HG02852 (cell line): ENCODE measurements at regions not wholly inside any gene's neighbourhood (a gene's known extent, or its start where the extent isn't known, plus 50 kb on each side); places are given as distances from the start of the nearest gene placed in this dataset.
"Not testable (repeated sequence)": the region's sequence is repeated elsewhere in the genome, so short reads cannot be mapped to it uniquely, and the experiment has no call there.

Experiments used
- ATAC-seq: cut with Tn5 transposase; IDR thresholded peaks from one replicate; pipeline ENCODE4 v1.9.1; 2021; ENCODE audit warnings: mild to moderate bottlenecking, moderate library complexity; ENCODE audit not compliant: unreplicated experiment

DNA sequence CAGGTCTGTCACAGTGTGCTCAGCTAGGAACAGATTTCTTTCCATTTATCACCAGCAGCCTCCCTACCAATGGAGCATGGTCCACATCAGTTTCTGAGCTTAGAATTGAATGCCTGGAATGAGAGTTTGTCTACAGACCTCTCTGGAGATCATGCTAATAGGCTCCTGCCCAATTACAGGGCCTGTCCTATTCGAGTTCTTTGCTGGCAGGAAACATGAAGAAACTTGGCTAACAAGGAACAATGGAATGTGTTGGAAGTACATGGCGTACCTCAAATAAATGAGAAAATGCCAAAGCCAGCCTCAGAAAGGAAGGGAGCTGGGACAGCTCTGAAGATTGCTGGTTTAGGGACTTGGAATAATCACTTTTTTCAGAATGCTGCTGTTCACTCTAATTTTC, 186.0 kb upstream of the AKR1E2 start:
- no peak for ATAC-seq

GRCh38 chr10:4638099-4638498, 187.9 kb upstream of the AKR1E2 start:
- no peak for ATAC-seq

- no peak for ATAC-seq
Observed at GRCh38 chr10:4637657-4638056, 188.3 kb upstream of the AKR1E2 start.

- no peak for ATAC-seq
Observed at GRCh38 chr10:4635883-4636282, 190.1 kb upstream of the AKR1E2 start.

DNA sequence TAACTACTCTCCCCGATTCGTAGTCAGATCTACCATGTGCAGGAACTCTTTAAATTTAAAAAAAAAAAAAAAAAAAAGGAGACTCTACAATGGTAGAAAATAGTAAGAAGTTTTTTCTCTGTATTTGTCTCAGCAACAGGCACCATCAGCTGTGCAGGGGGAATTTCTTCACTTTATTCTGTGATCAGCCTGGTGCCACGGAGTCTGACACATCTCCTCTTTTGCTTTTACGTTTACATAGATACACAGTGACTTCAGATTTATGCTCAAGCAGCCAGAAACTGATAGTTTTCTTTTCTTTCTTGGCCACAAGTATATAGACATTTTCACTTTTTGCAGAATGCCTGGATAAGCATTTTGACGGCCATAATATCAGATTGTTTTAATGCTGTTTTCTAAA, 190.6 kb upstream of the AKR1E2 start:
- no peak for ATAC-seq

DNA sequence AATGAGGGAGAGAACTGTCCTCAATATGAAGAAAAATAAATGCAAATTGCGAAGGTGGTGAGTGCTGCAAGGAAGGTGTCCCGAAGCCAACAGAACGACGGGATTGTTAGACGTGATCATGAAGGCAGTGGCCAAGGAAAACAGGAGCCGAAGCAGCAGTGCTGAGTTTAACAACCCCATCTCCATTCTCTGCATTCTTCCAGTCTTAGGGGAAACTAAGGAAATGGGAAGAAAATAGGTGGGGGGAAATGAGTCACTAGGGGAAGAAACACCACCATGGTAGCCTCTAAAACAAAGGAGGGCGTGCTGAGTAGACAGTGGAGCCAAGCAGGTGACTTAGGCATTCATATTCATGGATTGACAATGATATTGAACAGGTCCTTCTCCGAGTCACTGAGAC, 192.2 kb upstream of the AKR1E2 start:
- no peak for ATAC-seq

DNA sequence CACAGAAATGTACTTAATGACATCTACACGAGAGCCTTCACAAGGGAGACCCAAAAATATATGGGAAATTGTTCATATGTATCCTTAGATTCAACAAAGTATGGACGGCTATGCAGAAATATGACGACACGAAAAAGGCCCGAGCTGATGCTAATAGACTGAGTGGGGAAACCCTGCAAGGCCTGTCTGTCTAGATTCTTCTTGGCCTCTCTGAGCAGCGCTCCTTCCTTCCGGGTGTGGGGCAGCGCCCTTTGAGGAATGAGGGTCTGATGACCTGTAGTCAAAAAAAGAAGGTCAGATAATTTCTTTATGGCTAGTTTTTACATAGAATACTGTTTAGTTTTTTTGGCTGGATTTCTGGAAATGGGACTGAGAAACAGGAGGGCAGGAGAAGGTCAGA, 192.8 kb upstream of the AKR1E2 start:
- no peak for ATAC-seq

- ATAC-seq, result no peak
Observed at GRCh38 chr10:4632757-4633156, 193.2 kb upstream of the AKR1E2 start.

DNA sequence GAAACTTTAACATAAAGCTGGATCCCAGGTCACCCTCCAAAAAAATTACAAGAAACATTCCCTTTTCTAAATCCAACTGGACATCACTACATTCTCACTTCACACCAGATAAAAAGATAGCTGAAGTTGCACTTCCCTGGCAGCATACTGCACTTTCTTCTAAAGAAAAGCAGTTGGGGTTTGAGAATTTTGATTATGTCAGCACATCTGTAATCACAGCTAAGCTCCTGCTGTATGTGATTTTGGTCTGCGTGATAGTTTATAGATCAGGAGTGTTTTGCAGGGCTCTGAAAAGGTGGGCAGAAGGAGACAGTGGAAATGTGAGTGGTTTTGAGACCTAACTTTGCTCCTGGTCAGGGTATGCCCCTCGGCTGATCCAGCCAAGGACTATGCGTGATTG, 199.1 kb upstream of the AKR1E2 start:
- no peak for ATAC-seq

DNA sequence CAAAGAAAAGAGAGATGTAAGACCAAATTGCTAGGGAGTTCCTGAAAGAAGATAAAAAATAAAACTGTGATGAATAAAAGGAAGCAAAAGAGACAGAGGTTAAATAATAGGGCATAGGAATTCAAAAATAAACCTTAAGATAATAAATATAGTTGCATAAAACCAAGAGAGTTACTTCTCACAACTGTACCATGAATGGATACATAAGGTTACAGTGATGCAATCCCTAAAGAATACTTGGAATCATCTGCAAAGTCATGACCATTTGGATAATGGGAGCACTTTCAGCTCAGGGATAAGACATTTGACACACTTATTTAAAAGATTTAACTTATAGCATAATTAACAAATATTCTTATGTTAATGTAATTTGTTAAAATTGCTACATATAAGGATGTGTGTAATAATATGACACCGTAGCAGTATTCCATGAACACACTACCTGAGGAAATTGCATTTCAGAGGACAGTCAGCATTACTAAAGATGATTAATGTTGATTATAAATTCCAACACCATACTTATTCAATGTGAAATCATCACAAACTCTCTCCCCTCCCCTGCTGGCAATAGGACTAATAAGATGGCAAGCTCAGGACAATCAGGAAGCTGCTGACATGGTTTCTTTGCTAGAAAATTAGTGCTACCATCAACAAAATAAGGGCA, 202.1 kb upstream of the AKR1E2 start:
- no peak for ATAC-seq

- no peak for ATAC-seq
Observed at GRCh38 chr10:4623200-4623599, 202.8 kb upstream of the AKR1E2 start.

GRCh38 chr10:4622384-4622783, 203.6 kb upstream of the AKR1E2 start:
- ATAC-seq, result no peak

GRCh38 chr10:4617589-4617988, 208.4 kb upstream of the AKR1E2 start:
- peak; percentile 50 for ATAC-seq

DNA sequence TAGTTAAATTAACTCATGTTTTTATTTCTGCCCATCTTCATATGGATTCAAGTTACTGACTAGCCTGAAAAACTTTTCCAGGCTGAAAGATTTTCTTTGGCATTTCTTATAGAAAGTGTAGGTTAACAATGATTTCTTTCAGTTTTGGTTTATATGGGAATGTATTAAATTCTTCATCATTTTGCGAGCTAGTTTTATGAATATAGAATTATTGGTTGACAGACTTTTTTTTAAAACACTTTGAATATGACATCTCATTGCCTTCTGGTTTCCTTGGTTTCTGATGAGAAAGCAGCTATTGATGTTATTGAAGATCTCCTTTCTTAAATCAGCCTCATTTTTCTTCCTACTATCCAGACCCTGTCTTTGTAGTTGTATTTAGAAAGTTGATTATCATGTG, 211.0 kb upstream of the AKR1E2 start:
- ATAC-seq, result no peak

GRCh38 chr10:4609251-4609650, 216.8 kb upstream of the AKR1E2 start:
- no peak for ATAC-seq

- ATAC-seq, result no peak
Observed at GRCh38 chr10:4607681-4608080, 218.3 kb upstream of the AKR1E2 start.

DNA sequence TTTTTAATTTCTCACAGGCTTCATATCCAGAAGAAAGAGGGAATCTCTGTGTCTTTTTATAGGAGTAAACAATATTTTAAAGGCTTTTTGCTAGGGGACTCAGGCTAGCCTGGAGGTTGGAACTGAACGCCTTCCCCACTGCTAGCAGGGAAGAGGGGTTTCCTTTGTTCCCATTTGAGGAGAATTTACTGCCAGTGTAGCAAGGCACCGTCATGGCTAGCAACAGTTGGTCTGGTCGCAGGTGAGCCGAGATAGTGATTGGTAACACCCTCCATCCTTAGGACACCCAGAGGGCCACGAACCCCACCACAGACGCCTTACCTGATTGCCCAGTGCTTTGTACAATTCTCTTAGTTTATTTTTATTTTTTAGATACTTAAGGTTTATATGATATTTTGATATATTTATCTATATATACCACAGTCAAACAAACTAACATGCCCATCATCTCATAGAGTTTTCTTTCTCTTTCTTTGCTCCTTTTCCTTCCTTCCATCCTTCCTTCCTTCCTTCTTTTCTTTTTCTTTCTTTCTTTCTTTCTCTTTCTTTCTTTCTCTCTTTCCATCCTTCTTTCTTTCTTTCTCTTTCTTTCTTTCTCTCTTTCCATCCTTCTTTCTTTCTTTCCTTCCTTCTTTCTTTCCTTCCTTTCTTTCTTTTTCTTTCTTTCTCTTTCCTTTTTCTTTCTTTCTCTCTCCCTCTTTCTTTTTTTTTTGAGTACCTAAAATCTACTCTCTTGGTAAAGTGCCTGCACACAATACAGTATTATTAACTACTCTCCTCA, 219.0 kb upstream of the AKR1E2 start:
- no peak for ATAC-seq

GRCh38 chr10:4602764-4603491, 223.1 kb upstream of the AKR1E2 start:
- ATAC-seq, result no peak

- ATAC-seq, result no peak
Observed at GRCh38 chr10:4599471-4599870, 226.5 kb upstream of the AKR1E2 start.

- not testable (repeated sequence) for ATAC-seq
Observed at GRCh38 chr10:4597898-4598297, 228.1 kb upstream of the AKR1E2 start.

GRCh38 chr10:4596951-4597350, 229.1 kb upstream of the AKR1E2 start:
- no peak for ATAC-seq

GRCh38 chr10:4595719-4596319, 230.2 kb upstream of the AKR1E2 start:
- ATAC-seq, result no peak
